ENCODE measurements at regions not wholly inside any gene's neighbourhood (a gene's known extent, or its start where the extent isn't known, plus 50 kb on each side); places are given as distances from the start of the nearest gene placed in this dataset.

DNA sequence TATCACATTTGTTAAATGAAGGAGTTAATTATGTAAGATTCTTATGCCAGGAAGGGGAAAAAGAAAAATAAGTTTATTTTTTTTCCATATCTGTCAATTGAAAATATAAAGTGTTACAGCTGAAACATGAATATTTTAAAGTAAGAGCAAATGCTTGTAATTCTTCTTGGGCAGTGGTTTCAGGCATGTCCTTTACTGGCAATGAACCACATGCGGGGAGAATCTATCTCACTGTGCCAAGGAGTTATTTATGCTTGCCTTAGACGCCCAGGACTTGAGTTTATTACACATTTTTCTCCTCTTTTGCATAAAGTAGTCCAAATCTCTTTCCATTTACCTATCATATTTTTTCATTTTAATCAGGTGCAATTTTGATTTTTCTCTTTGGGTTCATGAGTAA is 207.8 kb upstream of the NRIP1 start:
- H3K36me3 ChIP-seq (ENCODE audit: control insufficient read depth in 2 of 3, insufficient read depth in 3 of 3, low read length in 3 of 3): no peaks in the 10 kb centered on the region
- no peak overlapping the region for H3K4me3 ChIP-seq (ENCODE audit: low read length in 3 of 3)
- intact Hi-C loops (cut with DNase I): no loop called here
- H3K27ac ChIP-seq (ENCODE audit: low read depth in 2 of 2, low read length in 2 of 2): no peak overlapping the region
- H3K9ac ChIP-seq (ENCODE audit: low read length in 3 of 3): no peak overlapping the region
- TF ChIP-seq, protein P1, sequence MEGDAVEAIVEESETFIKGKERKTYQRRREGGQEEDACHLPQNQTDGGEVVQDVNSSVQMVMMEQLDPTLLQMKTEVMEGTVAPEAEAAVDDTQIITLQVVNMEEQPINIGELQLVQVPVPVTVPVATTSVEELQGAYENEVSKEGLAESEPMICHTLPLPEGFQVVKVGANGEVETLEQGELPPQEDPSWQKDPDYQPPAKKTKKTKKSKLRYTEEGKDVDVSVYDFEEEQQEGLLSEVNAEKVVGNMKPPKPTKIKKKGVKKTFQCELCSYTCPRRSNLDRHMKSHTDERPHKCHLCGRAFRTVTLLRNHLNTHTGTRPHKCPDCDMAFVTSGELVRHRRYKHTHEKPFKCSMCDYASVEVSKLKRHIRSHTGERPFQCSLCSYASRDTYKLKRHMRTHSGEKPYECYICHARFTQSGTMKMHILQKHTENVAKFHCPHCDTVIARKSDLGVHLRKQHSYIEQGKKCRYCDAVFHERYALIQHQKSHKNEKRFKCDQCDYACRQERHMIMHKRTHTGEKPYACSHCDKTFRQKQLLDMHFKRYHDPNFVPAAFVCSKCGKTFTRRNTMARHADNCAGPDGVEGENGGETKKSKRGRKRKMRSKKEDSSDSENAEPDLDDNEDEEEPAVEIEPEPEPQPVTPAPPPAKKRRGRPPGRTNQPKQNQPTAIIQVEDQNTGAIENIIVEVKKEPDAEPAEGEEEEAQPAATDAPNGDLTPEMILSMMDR (IDR thresholded peaks at IDR 0.05; ENCODE audit: borderline replicate concordance, extremely low read depth, insufficient read depth): no peak
- H3K9me3 ChIP-seq (ENCODE audit: control insufficient read depth in 2 of 3, insufficient read depth in 1 of 3, low read length in 3 of 3): no peaks in the 10 kb centered on the region
- no peaks in the 10 kb centered on the region for H3K4me1 ChIP-seq (ENCODE audit: control insufficient read depth in 2 of 3, insufficient read depth in 2 of 3, low read depth in 1 of 3, low read length in 3 of 3)
- DNase-seq (no peak), FAIRE-seq (no peak)
- no peaks in the 10 kb centered on the region for H3K27me3 ChIP-seq (ENCODE audit: control insufficient read depth, insufficient read depth, low read length)

DNA sequence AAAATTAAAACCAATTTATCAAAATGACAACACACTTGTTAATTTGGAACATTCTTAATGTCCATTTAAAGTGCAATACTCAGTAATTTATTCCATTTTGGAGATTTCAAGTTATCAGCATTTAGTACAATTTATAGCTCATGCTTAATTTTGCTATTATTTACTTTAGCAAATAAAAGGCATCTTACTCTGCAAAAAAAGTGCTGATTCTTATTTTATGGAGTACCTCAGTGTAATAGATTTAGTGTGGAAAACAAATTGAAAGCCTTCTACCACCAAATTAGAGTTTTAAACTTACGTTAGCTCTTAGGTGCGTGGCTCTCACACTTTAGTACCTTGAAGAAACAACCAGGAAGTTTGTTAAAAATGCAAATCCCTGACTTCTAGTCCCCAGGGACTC is 208.4 kb upstream of the NRIP1 start:
- no peak for FAIRE-seq

DNA sequence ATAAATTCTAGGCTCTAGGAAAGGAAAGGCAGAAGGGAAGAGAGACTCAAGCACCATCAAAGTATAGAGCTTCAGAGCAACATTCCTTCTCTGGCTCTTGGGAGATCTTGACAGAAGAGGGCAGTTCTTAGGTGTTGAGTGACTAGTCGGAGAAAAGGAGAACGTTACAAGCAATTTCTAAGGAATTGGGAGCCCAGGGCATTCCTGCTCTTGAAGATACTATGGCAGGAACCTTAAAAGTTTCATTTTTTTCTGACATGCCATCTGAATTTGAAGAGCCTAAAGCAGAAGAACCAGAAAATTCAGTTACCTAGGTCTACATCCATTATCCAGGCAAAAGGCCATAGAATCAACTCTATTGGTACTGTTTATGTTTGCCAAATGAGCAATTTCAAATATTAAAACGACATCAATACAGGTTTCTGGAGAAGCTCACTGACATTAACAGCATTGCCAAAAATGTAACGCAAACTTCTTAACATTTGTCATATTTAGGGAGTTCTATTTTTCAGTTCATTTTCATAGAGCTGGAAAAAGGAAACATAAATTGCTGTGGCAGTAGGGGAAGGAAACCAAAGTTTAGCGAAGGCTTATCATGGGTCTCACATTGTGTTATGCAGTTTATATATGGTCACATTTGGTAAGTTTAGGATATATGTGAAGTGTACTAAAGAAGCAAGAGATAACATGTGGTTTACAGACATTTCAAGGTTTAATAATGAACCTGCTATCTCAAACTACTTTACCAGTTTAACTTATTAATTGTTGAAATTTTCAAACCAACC is 210.1 kb upstream of the NRIP1 start:
- H3K9ac ChIP-seq (ENCODE audit: low read length in 3 of 3): no peak overlapping the region
- no peak overlapping the region for H3K27ac ChIP-seq (ENCODE audit: low read depth in 2 of 2, low read length in 2 of 2)
- no peaks in the 10 kb centered on the region for H3K27me3 ChIP-seq (ENCODE audit: control insufficient read depth, insufficient read depth, low read length)
- H3K4me1 ChIP-seq (ENCODE audit: control insufficient read depth in 2 of 3, insufficient read depth in 2 of 3, low read depth in 1 of 3, low read length in 3 of 3): no peaks in the 10 kb centered on the region
- H3K4me3 ChIP-seq (ENCODE audit: low read length in 3 of 3): no peak overlapping the region
- FAIRE-seq (no peak), DNase-seq (no peak)
- intact Hi-C loops (cut with DNase I): no loop called here
- TF ChIP-seq, protein P1 (IDR thresholded peaks at IDR 0.05; ENCODE audit: borderline replicate concordance, extremely low read depth, insufficient read depth): no peak
- H3K36me3 ChIP-seq (ENCODE audit: control insufficient read depth in 2 of 3, insufficient read depth in 3 of 3, low read length in 3 of 3): no peaks in the 10 kb centered on the region
- H3K9me3 ChIP-seq (ENCODE audit: control insufficient read depth in 2 of 3, insufficient read depth in 1 of 3, low read length in 3 of 3): no peaks in the 10 kb centered on the region

More for the DNA sequence above, 208.4 kb upstream of the NRIP1 start:
- no peak overlapping the region for H3K27ac ChIP-seq (ENCODE audit: low read depth in 2 of 2, low read length in 2 of 2)
- intact Hi-C loops (cut with DNase I): no loop called here
- TF ChIP-seq, protein P1 (IDR thresholded peaks at IDR 0.05; ENCODE audit: borderline replicate concordance, extremely low read depth, insufficient read depth): no peak
- no peak overlapping the region for H3K9ac ChIP-seq (ENCODE audit: low read length in 3 of 3)
- no peaks in the 10 kb centered on the region for H3K27me3 ChIP-seq (ENCODE audit: control insufficient read depth, insufficient read depth, low read length)
- DNase-seq: no peak
- no peak overlapping the region for H3K4me3 ChIP-seq (ENCODE audit: low read length in 3 of 3)
- no peaks in the 10 kb centered on the region for H3K9me3 ChIP-seq (ENCODE audit: control insufficient read depth in 2 of 3, insufficient read depth in 1 of 3, low read length in 3 of 3)
- no peaks in the 10 kb centered on the region for H3K4me1 ChIP-seq (ENCODE audit: control insufficient read depth in 2 of 3, insufficient read depth in 2 of 3, low read depth in 1 of 3, low read length in 3 of 3)
- H3K36me3 ChIP-seq (ENCODE audit: control insufficient read depth in 2 of 3, insufficient read depth in 3 of 3, low read length in 3 of 3): no peaks in the 10 kb centered on the region

Data from kidney (tissue), 13 donors.